ENCODE measurements at regions not wholly inside any gene's neighbourhood (a gene's known extent, or its start where the extent isn't known, plus 50 kb on each side); places are given as distances from the start of the nearest gene placed in this dataset.

DNA sequence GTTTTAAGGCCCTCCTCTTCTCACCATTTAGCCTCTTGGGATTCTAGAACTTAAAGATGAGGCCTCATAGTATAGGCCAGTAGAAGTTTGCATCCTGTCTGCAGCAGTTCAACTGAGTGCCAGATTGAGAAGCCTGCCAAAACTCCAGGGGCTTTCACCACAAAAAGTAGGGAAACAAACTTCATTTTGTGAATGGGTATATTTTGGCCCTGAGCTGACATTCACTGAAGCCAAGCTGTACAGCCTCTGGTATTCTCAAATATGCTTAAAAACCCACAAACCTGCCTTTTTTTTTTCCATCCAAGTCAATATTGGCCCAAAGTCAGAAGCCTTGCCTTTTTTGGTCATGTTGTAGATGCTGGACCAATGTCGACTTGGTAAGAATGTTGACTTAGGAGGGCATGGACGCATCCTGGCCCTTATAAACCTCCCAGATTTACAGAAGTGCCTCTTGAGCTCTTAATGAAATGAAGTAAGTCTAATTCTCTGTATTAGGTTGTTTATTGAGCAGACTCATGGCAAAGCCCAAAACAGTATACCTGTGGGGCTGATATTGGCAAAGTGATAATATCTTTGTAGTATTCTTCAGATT lies 337.5 kb downstream of the CHRM3 start:
- ATAC-seq, result no peak
- H3K27ac Mint-ChIP-seq, result no peak overlapping the region
- no peak overlapping the region for H3K4me3 Mint-ChIP-seq
- H3K9me3 Mint-ChIP-seq, result no peaks in the 10 kb centered on the region
- POLR2A ChIA-PET, result no interaction called here
- CTCF ChIA-PET, result no interaction called here
- H3K27me3 Mint-ChIP-seq (ENCODE audit: low read depth), result no peaks in the 10 kb centered on the region
- peaks cover 7% of the 10 kb centered on the region for H3K4me1 Mint-ChIP-seq
- no peak for DNase-seq (ENCODE audit: low spot score)
- H3K36me3 Mint-ChIP-seq, result no peaks in the 10 kb centered on the region
- TF ChIP-seq CREM (CRISPR knock-in tag; IDR thresholded peaks at IDR 0.05) (no peak), SMAD4 (CRISPR knock-in tag; IDR thresholded peaks at IDR 0.05) (no peak), FOXK1 (CRISPR knock-in tag; IDR thresholded peaks at IDR 0.05) (no peak), RELA (CRISPR knock-in tag; IDR thresholded peaks at IDR 0.05; ENCODE audit: borderline replicate concordance) (no peak), E2F1 (CRISPR knock-in tag; IDR thresholded peaks at IDR 0.05) (no peak)

DNA sequence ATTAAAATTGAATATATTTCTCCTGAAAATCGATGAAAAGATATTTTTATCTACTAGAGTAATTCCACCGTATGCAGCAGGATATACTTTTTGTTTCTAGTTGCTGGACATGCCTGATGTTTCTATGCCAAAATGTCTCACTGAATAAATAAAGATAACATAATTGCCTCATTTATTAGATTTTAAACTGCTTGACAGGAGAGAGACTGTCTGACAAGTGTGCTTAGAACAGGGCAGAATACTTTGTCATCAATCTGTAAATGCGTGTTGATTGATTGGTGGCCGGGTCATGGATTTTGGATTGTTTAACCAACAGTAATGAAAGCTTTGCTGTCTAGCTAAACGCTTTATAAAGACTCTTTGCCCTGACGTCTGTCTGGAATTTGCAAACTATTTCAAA lies 339.0 kb downstream of the CHRM3 start:
- H3K36me3 Mint-ChIP-seq, result no peaks in the 10 kb centered on the region
- no peak overlapping the region for H3K4me3 Mint-ChIP-seq
- H3K27me3 Mint-ChIP-seq (ENCODE audit: low read depth), result no peaks in the 10 kb centered on the region
- H3K9me3 Mint-ChIP-seq, result no peaks in the 10 kb centered on the region
- POLR2A ChIA-PET, result no interaction called here
- CTCF ChIA-PET, result no interaction called here
- DNase-seq (ENCODE audit: low spot score) (no peak), ATAC-seq (no peak)
- H3K4me1 Mint-ChIP-seq, result peaks cover 7% of the 10 kb centered on the region
- no peak overlapping the region for H3K27ac Mint-ChIP-seq
- TF ChIP-seq ZNF138 (CRISPR knock-in tag; conservative IDR thresholded peaks at IDR 0.05) (no peak), ZNF281 (CRISPR knock-in tag; IDR thresholded peaks at IDR 0.05) (no peak), ZNF121 (CRISPR knock-in tag; IDR thresholded peaks at IDR 0.05) (no peak), NR2C2 (CRISPR knock-in tag; IDR thresholded peaks at IDR 0.05) (no peak), CREB1 (CRISPR knock-in tag; IDR thresholded peaks at IDR 0.05) (no peak), FOXP1 (CRISPR knock-in tag; IDR thresholded peaks at IDR 0.05; ENCODE audit: borderline replicate concordance) (no peak), SMAD4 (CRISPR knock-in tag; IDR thresholded peaks at IDR 0.05) (no peak), JAZF1 (CRISPR knock-in tag; IDR thresholded peaks at IDR 0.05) (no peak), RELA (CRISPR knock-in tag; IDR thresholded peaks at IDR 0.05; ENCODE audit: borderline replicate concordance) (no peak), ZMAT4 (CRISPR knock-in tag; IDR thresholded peaks at IDR 0.05) (no peak), FOXK1 (CRISPR knock-in tag; IDR thresholded peaks at IDR 0.05) (no peak), ZNF423 (CRISPR knock-in tag; IDR thresholded peaks at IDR 0.05) (no peak)
- TF ChIP-seq, protein P1, sequence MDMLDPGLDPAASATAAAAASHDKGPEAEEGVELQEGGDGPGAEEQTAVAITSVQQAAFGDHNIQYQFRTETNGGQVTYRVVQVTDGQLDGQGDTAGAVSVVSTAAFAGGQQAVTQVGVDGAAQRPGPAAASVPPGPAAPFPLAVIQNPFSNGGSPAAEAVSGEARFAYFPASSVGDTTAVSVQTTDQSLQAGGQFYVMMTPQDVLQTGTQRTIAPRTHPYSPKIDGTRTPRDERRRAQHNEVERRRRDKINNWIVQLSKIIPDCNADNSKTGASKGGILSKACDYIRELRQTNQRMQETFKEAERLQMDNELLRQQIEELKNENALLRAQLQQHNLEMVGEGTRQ (CRISPR knock-in tag; IDR thresholded peaks at IDR 0.05), result no peak

- H3K36me3 Mint-ChIP-seq, result no peaks in the 10 kb centered on the region
- ChIA-PET POLR2A (no interaction called here), CTCF (no interaction called here)
- ATAC-seq, result no peak
- no peaks in the 10 kb centered on the region for H3K27me3 Mint-ChIP-seq (ENCODE audit: low read depth)
- peaks cover 7% of the 10 kb centered on the region for H3K4me1 Mint-ChIP-seq
- no peaks in the 10 kb centered on the region for H3K9me3 Mint-ChIP-seq
- H3K27ac Mint-ChIP-seq, result no peak overlapping the region
- no peak for DNase-seq (ENCODE audit: low spot score)
- H3K4me3 Mint-ChIP-seq, result no peak overlapping the region
- TF ChIP-seq, protein P2, sequence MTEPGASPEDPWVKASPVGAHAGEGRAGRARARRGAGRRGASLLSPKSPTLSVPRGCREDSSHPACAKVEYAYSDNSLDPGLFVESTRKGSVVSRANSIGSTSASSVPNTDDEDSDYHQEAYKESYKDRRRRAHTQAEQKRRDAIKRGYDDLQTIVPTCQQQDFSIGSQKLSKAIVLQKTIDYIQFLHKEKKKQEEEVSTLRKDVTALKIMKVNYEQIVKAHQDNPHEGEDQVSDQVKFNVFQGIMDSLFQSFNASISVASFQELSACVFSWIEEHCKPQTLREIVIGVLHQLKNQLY (CRISPR knock-in tag; IDR thresholded peaks at IDR 0.05), result no peak
- TF ChIP-seq RELA (CRISPR knock-in tag; IDR thresholded peaks at IDR 0.05; ENCODE audit: borderline replicate concordance), result no peak
- TF ChIP-seq ZSCAN18 (CRISPR knock-in tag; IDR thresholded peaks at IDR 0.05), result no peak
- no peak for TF ChIP-seq ZNF138 (CRISPR knock-in tag; conservative IDR thresholded peaks at IDR 0.05)
- TF ChIP-seq ZNF396 (CRISPR knock-in tag; IDR thresholded peaks at IDR 0.05; ENCODE audit: borderline replicate concordance), result no peak
- TF ChIP-seq NR1H2 (CRISPR knock-in tag; IDR thresholded peaks at IDR 0.05), result no peak
- no peak for TF ChIP-seq NFATC4 (CRISPR knock-in tag; IDR thresholded peaks at IDR 0.05)
- TF ChIP-seq, protein P3, sequence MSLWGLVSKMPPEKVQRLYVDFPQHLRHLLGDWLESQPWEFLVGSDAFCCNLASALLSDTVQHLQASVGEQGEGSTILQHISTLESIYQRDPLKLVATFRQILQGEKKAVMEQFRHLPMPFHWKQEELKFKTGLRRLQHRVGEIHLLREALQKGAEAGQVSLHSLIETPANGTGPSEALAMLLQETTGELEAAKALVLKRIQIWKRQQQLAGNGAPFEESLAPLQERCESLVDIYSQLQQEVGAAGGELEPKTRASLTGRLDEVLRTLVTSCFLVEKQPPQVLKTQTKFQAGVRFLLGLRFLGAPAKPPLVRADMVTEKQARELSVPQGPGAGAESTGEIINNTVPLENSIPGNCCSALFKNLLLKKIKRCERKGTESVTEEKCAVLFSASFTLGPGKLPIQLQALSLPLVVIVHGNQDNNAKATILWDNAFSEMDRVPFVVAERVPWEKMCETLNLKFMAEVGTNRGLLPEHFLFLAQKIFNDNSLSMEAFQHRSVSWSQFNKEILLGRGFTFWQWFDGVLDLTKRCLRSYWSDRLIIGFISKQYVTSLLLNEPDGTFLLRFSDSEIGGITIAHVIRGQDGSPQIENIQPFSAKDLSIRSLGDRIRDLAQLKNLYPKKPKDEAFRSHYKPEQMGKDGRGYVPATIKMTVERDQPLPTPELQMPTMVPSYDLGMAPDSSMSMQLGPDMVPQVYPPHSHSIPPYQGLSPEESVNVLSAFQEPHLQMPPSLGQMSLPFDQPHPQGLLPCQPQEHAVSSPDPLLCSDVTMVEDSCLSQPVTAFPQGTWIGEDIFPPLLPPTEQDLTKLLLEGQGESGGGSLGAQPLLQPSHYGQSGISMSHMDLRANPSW (CRISPR knock-in tag; conservative IDR thresholded peaks at IDR 0.05; ENCODE audit: low read depth), result no peak
Measured at GRCh38 chr1:239725933-239726332, 339.6 kb downstream of the CHRM3 start.

Measured in WTC11 (cell line).